HG03575 (cell line): ENCODE measurements at regions not wholly inside any gene's neighbourhood (a gene's known extent, or its start where the extent isn't known, plus 50 kb on each side); places are given as distances from the start of the nearest gene placed in this dataset.
"Not testable (repeated sequence)": the region's sequence is repeated elsewhere in the genome, so short reads cannot be mapped to it uniquely, and the experiment has no call there.

Experiments used
- ATAC-seq: cut with Tn5 transposase; IDR thresholded peaks from one replicate; pipeline ENCODE4 v1.9.1; 2021; ENCODE audit not compliant: unreplicated experiment, insufficient number of reproducible peaks, low FRiP score; ENCODE audit errors: extremely low read depth

DNA sequence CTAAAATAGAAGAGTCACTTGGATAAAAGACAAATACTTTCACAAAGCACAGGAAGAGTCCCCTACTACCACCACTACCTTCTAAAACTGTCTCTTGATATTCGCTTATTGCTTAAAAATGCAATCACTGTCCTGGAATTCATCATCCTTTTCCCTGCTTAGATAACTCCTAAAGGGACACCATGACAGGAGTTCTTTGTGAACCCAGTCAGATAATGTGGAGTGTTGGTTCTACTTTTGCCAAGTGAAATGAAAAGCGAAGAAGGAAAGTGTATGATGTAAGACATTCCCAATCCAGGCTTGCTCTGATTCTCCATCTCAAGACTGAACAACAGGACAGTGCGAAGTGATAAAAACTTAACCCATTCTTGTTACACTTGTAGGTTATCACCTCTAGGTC is 103.0 kb downstream of the MTERF1 start:
- ATAC-seq: no peak

DNA sequence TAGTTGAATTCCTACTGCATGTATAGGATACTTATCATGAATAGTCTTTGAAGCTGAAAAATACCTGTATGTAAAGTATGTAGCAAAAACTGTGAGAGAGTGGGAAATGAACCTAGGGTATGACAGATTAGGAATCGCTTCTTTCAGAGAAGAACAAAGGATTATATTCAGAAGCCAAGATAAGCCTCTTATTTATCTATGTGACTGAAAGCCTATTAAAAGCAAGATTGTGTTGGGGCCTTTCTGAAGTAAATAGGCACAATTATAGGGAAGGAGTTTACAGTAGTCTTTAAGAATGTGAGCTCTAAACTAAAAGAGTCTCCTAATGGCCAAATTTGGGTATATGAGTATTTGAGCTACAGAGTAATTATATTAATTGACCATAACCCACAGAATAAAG is 102.1 kb downstream of the MTERF1 start:
- ATAC-seq: no peak

DNA sequence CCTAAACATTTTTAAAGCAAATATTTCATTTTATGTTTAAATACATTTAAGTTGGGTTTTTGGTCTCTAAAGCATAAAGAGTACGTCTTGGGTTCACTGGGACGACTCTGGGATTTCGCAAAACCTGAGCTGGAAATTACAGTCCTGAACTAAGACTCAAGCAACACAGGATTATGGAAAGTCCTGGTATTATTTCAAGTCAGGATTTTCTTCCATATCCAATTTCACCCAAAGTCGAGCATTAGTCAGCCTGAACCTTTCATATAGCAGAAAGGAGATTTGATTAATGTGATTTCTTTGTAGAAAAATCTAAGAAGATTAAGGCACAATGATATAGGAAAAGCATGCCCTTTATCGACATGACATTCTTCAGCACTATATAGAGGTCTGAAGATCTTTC is 100.0 kb downstream of the MTERF1 start:
- ATAC-seq: no peak

DNA sequence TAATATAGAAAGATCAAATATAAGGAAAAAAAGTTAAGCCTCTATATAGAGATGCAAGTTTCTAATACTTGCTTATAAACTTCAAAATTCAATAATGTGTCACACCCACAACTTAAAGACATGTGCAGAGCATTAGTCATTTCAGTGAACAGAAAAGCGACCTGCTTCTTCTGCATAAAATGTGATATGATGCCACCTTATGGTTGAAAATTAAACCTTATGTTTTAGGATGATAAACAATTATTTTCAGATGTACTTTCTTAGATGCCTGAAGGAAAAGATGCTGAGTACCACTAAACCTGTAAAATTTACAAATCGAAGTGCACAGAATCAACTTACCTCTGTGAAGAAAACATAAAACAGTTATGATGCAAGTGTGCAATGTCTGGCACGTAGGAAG is 96.0 kb downstream of the MTERF1 start:
- ATAC-seq: no peak

DNA sequence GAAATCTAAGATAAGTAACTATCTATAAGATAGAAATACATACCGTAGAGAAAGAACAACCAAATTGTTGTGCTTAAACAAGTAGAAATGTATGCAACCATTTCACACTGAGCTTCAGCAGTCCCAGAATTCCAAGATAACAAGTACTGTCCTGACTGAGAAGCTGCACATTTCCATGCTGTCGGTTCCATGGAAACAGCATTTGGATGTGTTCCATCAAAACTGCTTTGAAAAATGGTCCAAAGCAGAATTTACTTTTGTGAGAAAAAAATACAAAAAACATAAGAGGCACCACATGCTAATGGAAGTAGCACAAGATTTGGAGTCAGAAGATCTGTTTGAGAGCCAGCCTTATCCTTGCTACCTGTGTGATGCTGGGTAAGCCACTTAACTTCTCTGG is 92.6 kb downstream of the MTERF1 start:
- ATAC-seq: no peak

DNA sequence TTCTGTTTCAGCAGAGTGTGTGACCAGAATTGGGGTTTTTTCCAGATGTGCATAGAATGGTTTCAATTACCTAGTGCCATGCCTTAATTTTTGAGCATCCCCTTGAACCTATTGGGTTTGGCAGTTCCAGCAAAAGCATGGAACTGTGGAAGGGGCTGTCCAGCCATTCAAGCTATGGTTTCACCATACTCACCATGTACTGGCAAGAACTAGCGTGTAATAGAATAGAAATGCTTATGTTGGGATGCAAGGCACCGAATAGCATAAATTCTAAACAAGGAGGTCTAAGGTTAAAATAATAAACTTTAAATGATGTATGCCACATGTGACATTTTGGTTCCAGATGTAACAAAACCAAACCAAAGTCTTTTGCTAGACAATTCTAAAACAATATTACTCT is 91.4 kb downstream of the MTERF1 start:
- ATAC-seq: no peak

DNA sequence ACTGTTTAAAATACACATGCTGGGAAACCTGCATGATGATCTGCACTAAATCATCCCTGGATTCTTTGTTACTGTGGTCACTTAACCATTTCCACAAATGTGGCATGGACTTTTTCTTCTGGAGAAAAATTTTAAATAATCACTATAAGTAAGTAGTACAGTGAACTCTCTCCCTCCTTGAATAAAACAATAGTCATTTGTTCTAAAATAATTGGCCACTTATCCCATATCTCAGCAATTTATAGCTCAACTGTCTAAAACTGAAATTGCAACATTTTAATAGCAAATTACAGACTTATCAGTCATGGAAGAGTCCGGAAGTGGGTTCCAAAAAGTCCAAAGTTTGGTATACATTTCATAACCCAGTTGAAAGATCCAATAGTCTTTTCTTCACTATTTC is 90.9 kb downstream of the MTERF1 start:
- no peak for ATAC-seq

DNA sequence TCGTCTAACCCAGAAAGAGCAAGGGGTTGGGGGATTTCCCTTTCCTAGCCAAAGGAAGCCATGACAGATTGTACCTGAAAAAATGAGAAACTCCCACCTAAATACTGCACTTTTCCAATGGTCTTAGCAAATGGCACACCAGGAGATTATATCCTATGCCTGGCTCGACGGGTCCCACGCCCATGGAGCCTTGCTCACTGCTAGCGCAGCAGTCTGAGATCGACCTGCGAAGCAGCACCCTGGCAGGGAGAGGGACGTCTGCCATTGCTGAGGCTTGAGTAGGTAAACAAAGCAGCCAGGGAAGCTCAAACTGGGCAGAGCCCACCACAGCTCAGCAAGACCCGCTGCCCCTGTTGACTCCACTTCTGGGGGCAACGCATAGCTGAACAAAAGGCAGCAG is 89.9 kb downstream of the MTERF1 start:
- ATAC-seq: not testable (repeated sequence)

DNA sequence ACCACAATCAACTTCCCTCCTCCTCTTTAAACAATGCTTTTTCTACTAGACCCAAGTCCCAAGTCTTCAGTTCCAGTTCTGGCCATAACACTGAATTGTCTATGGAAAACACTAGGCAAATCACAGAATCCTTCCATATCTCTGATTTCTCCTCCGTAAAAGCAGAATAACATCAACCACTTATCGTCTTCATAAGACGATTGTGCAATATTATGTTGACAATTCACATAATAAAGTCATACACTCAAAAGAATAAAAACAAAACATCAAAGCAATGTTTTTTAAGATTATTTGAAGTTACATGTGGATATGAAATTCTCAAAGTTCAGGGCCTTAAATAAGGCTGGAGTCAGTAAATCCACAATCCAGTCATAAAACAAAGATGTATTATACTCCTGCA is 84.4 kb downstream of the MTERF1 start:
- ATAC-seq: no peak

DNA sequence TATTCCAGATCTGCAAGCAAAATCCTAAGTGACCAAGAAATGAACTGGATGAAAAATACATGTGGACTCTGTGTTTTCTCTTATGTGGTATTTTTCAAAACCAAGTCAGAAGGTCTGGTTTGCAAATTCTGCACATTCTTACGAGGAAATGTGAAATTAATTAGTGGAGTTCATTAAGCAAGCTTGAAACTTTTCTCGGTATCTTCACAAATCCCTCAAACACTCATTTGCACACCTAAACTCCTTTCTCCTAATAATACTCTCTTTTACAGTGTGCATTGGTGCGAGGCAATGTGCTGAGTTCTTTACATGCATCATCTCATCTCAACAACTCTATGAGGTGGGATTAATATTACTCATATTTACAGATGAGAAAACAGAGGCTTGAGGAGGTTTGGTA is 82.1 kb downstream of the MTERF1 start:
- ATAC-seq: no peak

DNA sequence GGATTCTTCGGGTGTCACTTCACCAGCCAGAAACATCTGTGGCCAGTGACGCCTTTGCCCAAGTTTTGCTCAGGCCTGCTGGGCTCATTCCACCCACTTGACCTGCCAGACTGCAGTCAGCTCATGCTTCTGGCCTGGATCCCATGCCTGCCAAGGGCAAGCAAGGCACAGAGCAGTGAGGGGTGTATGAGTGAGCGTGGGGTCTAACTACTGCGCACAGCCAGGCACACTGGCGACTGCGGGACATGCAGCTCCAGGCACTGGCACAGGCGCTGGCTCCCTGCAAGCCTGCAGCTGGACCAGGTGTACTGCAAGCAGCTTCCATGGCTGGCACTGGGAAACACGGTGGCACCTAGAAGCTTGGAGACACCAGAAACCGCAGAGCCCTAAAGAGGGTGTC is 80.1 kb downstream of the MTERF1 start:
- ATAC-seq: no peak

DNA sequence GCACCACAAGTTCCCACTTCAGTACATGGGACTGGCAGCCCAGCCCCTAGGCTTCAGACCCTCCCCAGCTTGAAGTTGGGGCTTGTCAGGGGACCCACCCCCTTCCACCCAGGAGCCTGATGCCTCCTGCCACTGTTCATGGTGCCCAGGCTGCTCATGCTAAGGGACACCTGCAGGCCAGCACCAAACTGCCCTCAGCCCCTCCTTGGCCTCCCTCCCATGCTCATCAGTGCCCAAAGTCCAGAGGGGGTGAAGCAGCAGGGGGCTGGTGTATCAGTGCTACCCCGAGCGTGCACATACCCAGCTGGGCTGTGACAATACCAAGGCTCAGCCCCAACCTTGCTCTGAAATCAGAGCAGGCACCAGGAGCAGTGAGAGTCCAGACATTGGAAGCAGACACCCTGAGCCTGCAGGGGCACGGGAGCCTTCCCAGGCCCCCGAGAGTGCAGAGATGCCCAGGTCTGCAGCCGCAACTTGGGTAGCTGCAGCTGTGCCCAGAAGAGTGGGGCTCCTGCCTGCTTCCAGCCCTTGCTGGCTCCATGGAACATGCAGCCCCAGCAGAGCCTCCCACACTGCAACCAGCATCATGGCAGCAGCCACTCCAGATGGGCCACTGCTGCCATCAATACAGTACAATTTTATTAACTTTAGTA is 79.0 kb downstream of the MTERF1 start:
- ATAC-seq: no peak

DNA sequence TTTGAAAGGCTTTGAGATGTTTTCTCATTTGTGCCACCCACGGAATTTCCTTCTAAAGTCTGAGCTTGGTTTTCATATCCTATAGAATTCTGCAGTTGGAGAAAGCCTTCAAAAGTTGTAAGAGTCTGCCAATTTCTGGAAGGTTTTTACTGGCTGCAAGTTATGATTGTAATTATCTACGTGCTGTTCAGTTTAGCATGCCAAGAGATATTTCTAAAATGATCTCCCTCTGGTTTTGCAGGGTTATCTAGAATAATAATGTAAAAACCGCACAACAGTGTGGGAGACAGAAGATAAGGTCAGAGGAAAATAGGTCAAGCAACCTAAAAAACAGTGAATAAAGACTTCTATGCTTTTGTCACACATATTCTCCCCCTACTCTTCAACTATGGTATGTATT is 69.3 kb downstream of the MTERF1 start:
- no peak for ATAC-seq

DNA sequence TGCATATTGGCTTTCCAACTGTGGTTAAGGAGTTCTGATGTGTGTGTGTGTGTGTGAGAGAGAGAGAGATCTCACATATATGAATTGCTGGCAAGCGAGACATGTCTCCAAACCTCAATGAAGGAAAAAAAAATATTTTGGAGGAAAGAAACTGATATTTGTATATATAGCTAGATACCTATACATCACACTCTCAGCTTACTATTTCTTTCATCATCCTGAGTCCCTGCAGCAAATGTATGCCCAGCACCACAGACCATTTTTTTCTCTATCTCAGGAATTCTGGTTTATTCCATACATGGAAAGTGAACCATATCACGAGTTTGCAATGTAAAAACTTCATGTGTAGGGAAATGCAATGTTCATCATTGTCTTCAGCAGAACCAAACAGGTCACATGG is 68.9 kb downstream of the MTERF1 start:
- no peak for ATAC-seq

DNA sequence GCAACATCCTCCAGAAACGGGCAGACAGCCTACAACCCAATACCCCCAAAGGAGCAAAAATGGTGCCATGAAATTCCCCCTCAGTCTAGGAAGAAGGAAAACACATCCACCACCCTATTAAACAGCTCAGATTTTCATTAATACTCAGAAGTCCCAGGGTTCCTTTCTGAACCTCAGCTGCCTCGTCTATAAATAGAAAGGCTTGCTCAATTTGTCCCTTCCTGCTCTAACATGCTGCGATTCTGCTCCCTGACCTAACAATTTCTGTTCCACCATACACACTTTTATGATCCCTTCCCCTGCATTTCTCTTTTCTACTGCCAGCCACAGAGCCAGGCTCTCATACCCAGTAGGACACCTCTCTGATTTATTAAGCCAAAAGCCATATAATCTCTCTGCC is 68.1 kb downstream of the MTERF1 start:
- ATAC-seq: no peak

DNA sequence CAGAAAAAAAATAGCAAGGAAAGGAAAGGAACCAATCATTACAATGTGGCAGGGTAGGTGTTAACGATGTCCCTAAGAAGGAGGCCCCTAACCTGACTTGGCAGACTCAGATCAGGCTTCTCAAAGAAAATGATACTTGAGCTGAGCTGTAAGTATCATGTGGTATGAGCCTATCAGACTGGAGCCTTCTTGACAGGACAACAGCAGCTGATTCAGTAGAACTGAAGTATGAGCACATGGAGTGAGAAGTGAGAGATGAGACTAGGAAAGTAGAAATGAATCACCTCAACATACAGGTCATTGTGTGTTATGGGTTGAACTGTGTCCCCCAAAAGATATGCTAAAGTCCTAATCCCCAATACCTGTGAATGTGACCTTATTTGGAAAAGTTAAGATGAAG is 66.3 kb downstream of the MTERF1 start:
- ATAC-seq: no peak
